DMS114 treated with DMSO at 0.1 percent for 48 hours (cell line): ENCODE measurements at regions not wholly inside any gene's neighbourhood (a gene's known extent, or its start where the extent isn't known, plus 50 kb on each side); places are given as distances from the start of the nearest gene placed in this dataset.
"Not testable (repeated sequence)": the region's sequence is repeated elsewhere in the genome, so short reads cannot be mapped to it uniquely, and the experiment has no call there.

Experiments used
- DNase-seq: peaks from one replicate; lab custom pipeline; 2025; ENCODE audit not compliant: unreplicated experiment; lab: John Stamatoyannopoulos, UW

DNA sequence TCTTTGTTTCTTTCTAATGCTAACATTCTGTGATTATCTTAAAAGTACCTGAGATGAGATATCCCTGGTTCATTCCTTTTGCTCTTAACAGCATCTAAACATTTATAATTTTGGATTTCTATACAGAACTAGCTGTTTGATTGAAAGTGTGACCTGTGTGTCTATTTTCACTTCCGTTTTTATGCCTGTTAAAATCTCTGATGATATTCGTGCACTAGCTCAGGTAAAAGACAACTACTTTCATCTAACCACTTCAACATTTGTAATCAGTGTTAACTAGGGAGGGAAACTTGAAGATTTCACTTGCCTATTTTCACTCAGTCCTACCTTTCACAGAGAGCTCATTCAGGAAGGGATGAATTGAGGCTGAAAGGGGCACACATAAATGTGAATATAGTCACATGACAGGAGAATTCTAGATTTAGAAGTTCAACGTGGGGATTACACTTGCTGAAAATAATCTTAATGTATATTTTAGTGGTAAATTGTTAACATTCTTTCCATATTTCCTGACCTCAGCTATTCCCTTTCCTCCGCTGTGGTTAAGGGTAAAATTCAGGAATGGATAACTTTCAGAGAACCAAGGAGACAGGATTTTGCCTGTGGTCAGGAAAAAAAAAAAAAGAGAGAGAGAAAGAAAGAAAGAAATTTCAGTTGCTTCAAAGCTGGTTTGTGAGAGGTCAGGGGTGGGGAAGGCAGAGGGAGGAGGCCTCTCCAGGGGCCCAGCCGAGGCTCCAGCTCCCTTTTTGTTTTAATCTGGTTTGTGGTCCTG is 159.8 kb upstream of the TSC22D2 start:
- DNase-seq, result no peak

DNA sequence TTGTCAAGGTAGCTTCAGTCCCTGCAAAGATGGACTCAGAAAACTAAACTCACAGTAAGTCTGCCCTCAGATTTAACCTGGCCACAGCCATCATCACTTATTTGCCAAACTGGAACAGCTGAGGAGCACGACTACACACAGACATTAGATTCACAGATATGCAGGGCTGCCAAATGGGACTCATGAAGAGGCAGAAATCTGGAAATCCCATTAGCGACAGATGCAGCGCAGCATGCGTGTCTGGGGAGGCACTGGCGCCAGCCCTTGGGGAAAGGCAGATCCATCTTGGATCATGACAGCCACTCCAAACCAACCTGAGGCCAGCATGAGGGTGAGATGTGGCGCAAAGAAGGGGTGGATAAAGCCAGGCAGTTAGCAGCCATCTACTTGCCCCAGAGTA is 160.7 kb upstream of the TSC22D2 start:
- no peak for DNase-seq

DNA sequence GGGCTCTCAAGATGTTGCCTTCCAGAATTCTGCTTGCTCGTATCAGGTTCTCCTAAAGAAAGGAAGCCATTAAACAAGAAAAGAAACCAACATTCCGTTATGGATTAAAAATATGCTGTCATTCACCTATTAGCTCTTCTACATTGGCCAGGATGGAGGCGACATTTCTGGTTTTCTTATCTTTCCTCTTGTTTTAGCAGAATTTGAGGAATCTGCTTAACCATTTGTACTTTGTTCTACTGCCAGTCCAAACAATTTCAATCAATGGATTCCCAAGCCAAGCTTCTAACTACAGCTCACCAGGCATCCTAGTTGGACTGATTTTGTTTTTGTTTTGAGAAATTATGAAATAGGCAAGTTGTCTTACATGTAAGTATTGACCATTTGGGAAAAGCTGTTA is 164.6 kb upstream of the TSC22D2 start:
- DNase-seq, result no peak

DNA sequence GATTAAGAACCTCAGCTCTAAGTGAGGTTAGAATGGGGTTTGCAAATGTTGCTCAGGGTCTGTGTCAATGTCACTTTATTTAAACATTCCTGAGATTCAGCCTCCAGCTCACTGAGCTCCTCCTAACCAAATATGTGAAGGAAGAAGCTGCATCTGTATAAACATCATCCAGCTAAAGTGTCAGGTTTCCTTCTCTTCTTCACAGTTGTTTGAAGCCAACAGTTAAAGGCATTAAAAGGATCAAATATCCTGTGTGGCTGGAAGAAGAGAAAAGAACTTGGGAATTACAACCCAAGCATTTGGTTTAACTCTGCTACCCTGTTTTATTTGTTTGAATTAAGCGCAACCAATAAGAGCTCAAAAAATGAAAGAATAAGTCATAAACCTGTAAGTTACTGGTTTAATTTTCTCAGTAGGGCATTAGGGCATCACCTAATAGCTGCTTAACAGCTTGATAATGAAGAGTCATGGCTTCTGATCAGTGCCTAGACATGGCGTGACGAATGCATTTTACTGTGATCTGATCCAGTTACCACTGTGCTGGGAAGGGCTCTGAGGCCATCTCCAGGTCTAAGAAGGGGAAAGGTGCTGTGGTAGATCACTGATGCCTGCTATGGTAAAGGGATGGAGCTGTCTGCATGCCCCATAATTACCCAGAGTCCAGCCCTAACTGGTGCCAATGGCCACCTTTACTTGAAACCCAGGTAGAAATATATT is 165.7 kb upstream of the TSC22D2 start:
- DNase-seq, result no peak

DNA sequence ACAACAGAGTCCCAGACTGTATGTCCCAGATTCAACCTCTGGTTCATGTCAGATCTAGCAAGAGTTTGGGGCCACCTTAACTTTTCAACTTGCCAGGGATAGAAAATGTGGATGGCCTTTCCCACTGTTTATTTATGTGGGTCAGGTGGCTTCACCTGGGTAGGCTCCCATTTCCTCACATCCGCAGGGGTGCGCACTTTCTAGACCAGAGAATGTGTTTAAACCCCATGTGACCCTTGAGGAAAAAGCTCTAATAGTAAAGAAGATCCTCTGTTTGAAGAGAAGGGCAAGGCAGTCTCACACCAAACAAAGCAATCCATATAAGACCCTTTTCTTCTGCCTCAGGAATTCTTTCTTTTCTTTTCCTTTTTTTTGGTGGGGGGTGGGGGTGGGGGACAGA is 167.2 kb upstream of the TSC22D2 start:
- no peak for DNase-seq

DNA sequence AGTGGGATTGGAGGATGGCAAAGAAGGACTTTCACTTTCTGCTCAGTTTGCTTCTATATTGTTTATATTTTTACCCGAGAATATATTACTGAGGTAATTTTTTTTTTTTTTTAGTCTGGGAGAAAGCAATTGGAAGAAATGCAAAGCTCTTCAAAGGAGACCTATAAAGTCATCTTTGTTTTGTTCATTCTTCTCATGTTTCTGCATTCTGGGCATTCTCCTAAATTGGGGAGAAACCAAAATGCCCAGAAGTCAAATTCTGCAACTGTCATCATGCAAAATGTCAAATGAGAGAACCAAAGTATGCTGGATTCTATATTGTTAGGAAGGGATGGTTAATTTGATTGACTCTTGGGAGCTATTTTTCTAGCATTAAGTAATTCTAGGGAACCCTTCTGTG is 168.3 kb upstream of the TSC22D2 start:
- DNase-seq, result no peak

DNA sequence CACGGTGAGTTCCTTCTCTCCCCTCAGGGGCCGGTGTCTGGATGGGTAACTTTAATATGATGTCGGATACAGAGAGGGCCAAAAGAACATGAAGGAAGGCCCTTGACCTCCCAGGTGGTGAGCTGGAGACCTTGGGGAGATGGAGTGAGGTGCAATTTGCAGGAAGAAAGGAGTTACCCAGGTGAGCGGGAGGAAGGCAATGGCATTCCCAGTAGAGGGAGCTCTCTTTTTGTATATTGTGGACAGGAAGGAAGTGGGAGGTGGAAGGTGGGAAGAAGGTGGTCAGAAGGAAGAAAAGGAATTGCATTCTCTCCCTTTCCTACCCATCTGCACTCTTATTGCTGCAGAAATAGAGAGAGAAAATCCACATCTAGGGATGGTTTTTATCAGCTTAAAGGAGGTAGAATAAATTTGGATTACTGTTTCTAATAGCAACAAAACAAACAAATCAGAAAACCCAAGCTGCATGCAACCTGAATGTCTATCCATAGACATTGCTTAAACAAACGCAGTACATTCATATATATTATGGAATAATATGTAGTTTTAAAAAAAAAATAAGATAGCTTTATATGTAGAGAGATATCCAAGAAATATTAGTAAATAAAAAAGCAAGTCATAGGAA is 169.0 kb upstream of the TSC22D2 start:
- DNase-seq, result no peak

DNA sequence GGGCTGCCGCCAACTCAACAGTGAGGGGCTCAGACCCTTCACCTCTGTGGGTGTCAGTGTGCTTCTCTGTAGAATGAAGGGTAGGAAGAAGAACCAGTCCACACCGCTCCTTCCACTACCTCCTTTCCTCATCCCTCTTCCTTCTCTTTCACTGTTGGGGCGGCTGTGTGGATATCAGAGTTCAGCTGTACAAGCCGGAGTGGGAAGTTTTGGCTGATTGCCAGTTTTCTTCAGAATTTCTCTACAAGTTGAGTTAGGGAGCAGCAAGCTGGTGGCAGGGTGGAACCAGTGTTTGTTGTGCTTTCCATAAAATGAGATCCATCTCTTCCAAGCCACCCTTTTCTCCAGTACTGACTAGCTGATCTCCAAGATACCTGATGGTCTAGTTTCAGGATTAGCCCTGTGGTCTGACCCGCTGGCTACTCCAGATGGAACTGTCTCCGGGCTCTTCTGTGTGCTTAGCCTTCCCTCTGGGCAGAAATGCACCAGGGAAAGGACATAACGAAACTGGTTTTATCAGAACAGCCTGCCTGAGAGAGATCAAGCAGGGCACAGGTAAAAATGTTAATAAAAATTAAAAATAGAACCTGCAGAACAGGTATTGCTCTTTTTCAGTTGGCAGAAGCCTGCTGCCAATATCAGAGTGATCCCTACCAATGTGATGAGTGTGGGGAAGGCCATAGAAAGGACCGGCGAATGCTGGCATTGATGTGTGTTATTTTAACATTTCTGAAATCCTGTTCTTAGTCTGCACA is 169.9 kb upstream of the TSC22D2 start:
- DNase-seq, result no peak

DNA sequence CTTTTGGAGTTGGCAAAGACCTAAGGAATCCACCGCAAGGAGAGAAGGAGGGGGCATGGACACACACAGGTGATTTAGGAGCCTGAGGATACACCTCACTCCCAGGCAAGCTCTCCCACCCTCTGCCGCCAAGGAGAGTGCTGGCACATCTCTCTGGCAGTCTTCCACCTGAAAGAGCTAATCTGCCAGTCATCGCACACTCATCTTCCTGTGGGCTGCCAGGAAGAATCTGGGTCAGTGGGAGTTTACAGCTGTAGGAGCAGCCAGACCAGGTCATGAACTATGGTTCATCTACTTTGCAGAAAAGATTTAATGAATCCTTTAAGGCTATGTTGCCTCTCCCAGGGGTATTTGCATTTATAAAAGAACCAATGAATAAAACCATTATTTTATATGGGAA is 170.6 kb upstream of the TSC22D2 start:
- DNase-seq, result no peak

DNA sequence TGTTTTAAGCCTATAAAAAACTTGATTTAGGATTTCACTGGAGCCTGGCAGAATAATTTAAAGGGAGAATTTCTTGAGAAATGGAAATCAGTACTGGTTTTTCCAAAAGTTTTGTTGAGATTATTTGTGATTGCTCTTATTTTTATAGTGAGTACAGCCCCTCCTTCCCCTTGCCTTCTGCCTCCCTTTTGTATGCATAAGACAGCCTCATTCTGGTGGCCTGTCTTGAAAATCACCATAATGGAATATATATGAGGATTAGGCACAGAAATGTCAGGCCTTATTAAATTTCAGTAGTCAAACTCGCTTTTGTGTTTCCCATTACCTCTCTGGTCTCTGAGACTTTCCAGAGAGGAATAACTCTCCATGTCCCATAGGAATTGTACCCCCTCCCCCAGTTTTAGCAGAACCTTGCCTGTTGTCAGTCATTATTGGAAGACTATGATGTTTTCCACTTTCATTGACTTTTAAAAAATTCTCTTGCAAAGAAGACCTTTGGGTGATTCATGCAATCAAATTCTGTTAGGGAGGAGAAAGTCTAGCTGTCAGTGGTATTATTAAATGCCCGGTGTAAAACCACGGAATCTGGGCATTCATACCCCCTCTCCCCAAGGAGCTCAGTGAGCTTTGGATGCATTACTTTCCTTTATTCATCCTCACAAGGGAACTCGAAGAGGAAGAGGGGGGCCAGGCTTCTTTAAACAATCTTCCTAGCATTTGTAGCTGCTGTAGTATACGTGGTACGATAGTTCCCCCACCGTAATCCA is 171.6 kb upstream of the TSC22D2 start:
- no peak for DNase-seq

DNA sequence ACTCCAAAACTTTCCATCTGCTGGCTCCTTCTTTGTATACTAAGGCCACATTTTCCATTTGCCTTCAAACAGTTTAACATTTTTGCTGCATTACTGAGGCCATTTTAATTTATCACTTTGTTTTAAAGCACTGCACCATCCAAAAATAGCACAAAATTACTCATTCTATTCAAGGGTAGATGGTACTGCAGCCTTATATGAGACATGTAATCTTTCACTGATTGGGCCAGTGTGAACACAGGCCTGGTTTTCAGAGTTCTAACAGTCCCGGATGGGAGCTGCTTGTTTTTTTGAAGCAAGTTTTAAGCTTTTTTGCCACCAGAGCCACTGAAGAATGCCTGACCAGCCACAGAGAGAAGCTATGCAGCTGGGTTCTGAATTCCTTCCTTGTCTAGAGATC is 172.3 kb upstream of the TSC22D2 start:
- no peak for DNase-seq

DNA sequence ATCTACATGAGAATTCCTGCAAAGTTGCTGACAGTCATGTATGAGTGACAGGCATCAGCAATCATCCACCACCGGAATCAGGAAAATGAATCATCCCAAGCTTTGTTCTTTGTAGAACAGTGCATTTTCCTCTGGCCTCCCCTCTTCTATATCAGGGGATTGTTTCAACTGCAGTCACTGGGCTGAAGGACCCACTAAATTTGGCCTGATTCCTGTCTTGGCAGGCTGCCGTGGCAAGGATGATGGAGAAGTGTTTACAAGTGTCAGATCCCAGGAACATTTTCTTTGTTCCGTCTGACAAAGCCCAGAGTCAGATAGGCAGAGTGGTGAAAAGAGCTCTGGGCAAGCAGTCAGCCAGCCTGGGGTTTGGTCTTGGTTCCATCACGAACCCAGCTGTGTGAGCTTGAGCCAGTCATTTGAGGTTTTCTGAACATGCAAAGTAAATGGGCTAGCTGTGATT is 175.1 kb upstream of the TSC22D2 start:
- DNase-seq, result no peak

DNA sequence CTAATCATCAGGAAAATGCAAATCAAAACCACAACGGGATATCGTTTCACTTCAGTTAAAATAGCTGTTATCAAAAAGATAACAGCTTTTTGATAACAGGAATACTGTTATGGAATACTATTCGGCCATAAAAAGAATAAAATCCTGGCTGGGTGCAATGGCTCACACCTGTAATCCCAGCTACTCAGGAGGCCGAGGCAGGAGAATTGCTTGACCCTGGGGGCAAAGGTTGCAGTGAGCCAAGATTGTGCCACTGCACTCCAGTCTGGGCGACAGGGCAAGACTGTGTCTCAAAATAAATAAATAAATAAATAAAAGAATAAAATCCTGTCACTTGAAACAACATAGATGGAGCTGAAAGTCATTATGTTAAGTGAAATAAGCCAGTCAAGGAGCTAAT is 178.1 kb upstream of the TSC22D2 start:
- DNase-seq, result no peak

DNA sequence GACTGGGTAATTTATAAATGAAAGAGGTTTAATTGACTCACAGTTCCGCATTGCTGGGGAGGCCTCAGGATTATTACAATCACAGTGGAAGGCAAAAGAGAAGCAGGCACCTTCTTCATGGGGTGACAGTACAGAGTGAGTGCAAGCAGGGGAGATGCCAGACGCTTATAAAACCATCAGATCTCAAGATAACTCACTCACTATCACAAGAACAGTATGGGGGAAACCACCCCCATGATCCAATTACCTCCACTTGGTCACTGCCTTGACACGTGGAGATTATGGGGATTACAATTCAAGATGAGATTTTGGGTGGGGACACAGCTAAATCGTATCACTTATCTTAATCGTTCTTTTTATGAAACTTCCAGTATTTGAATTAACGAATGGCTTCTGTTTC is 179.5 kb upstream of the TSC22D2 start:
- not testable (repeated sequence) for DNase-seq

DNA sequence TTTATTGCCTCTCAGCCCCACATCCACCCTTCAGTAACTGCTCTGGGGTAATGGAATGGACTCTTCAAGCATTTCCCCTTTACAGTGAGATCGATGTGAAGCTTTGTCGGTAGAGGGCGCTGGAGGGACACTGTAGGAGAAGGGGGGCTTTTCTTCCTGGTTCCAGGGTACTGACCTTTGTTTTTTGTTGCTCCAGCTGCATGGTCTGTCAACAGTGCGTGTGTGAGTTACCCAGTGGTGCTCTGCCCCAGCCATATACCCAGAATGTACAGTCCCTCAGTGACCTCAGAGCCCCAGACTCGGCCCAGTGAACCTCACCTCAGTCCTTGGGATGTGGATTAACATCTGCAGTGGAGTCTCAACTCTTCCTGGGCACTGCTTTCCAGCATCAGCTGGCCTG is 180.3 kb upstream of the TSC22D2 start:
- DNase-seq, result no peak

DNA sequence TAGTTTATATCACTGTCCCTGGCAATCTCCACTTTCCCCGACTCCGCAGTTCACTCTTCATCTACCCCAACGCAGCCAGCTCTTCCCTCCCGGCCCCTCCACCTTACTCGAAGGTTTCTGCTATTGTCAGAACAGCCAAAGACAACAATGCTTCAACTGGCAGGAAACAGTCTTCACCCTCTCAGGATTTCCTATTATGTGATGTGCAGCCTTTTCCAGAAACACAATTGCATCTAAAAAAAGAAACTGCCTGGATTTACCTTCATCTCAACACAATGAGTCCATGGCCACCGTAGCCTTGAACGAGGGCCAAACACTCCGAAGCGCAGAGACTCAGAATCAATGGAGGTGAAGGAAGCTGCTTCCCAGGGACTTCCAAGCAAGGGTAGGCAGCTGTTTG is 182.1 kb upstream of the TSC22D2 start:
- DNase-seq, result no peak

DNA sequence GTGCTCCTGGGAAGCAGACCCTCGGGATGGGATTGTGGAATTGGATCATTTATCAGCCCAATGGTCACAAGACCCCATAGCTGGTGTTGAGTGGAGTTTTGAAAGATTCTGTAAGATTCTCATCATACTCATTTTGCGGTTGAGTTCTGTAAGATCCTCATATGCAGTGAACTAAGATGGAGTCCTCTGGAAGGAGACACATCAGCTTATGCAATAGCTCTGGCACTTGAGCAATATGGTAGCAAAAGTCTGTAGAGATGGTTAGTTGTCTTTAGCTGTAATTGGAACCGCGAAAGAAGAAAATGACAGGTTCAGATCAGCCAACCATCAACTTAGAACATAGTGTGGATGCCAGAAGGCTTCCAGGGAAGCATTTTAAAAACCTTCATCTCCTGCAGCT is 184.5 kb upstream of the TSC22D2 start:
- no peak for DNase-seq

DNA sequence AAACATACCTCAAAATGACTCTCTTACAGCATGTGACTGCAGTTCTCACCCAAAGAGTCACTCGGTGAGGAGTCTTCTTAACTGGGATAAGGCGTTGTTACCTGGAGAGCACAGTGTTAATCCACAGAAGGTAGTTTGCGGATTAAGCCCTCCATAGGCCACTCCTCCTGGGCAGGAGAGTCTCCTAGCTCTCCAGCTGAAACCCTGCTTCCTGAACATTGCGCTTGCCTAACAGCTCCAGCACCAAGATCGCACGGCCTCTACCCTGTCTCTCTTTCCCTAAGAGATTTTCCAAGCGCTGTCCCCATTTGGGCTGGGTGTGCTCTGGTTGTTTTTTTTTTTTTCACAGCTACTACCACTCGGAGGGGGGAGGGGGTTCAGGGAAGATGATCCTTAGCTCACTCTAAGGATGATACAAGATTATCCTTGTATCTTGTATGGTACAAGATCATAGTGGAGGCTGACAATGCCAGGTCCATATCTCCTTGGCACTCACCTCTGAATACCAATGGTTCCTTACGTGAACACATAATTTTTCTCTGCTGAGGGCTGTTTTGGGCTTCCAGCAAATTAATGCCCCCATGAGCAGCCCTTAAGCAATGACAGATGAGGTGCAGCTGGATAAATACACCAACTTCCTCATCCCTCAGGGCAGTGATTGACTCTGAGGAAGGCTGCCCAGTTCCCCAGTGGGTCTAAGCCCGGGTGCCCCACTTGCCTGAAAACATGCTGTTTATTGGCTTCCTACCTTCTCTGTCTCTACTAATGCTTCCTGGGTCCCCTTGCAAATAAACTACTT is 185.2 kb upstream of the TSC22D2 start:
- DNase-seq, result no peak

DNA sequence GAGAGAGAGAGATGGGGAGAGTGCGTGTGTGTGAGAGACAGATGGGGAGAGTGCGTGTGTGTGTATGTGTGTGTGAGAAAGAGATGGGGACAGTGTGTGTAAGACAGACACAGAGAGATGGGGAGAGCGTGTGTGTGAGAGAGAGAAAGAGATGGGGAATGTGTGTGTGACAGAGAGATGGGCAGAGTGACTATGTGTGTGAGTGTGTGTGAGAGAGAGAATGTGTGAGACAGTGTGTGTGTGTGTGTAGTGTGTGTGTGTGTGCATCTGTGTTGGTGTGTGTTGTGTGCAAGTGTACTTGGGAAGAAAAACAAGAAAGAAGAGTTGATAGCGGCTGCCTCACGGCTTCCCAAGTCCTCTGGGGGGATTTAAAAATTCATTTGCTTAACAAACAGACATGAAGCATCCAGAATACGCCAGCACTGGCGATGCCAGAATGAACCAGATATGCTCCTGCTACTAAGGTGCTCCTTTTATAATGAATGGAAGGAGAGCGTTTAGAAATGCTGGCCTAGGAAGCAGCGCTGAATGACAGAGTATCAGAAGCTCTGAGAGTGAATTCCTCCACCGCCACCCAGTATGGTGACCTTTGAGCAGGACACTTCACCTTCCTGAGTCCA is 186.1 kb upstream of the TSC22D2 start:
- no peak for DNase-seq

DNA sequence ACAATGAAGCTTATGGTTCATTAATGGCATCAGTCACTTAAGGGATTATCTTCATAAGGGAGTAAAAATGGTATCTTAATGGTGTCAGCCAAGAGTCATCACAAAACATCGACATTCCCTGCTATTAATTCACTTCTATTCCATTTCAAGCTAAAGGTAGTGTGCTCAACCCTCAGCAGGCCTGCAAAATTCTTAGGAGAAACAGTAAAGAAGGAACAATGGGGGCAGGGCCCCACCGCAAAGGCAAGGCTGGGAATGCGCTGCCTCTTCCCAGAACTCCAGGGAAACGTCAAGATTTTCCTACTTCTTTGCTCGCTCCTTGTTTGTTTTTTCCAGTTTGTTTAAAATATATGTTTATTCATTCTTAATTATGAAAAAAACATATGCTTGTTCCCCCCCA is 187.3 kb upstream of the TSC22D2 start:
- no peak for DNase-seq
